Mammary epithelial cell (primary cell): ENCODE measurements at regions not wholly inside any gene's neighbourhood (a gene's known extent, or its start where the extent isn't known, plus 50 kb on each side); places are given as distances from the start of the nearest gene placed in this dataset.

Source experiments
- CTCF ChIP-seq, 2 donors: IDR thresholded peaks in 1 of 2; conservative IDR thresholded peaks in 1 of 2; 2 replicates each; pipeline ENCODE4 v1.5.1; 2011 to 2012; ENCODE audit warnings: inconsistent platforms in 2 of 2, low read length in 2 of 2, mild to moderate bottlenecking in 2 of 2, control low read depth in 1 of 2, low read depth in 1 of 2; ENCODE audit not compliant: insufficient read depth in 1 of 2; ENCODE audit errors: extremely low read depth in 1 of 2
- EZH2 ChIP-seq: IDR thresholded peaks from 2 replicates; pipeline ENCODE4 v1.6.1; 2012; ENCODE audit warnings: low read length, inconsistent platforms, borderline replicate concordance

DNA sequence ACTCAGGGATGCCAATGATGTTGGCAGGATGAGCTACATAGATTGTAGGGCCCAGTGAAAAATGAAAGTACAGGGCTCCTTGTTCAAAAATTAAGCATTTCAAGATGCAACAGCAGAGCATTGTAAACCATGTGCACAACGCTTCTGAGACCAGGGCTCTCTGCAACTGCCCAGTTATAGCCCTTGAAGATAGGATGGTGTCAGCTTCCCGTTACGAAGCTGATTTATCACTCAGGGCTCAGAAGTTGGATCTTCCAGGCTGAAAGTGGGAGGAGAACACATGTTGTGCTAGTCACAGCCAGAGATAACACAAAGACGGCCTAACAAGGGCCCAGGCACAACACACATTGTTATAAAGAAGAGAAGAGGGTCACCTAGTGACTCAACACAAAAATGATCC is 466.7 kb downstream of the TUBA3C start:
- TF ChIP-seq CTCF (conservative IDR thresholded peaks at IDR 0.05 in 1 of 2, IDR thresholded peaks at IDR 0.05 in 1 of 2; ENCODE audit: extremely low read depth in 1 of 2, insufficient read depth in 1 of 2, low read depth in 1 of 2, low read length in 2 of 2) (no peak), EZH2 (no peak)
